ENCODE measurements at regions not wholly inside any gene's neighbourhood (a gene's known extent, or its start where the extent isn't known, plus 50 kb on each side); places are given as distances from the start of the nearest gene placed in this dataset.

DNA sequence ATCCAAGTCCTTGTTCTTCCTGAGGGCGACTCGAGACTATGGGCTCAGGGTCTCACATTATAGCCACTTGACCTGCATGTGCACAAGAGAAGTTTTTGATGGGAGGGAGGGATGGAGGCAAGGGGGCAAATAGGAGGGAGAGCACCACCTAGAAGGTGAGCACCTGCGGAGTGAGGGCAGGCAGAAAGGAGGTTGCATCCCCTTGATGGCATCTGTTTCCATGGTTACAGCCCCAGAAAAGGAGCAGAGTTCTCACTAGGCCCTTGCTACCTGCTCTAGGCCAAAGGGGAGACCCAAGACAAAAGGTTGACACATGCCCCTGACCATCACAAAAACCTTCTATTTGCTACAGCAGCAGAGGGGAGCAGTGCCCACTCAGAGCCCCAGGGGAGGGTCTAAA lies 131.5 kb upstream of the SERTAD2 start:
- no peak for TF ChIP-seq CTCF (IDR thresholded peaks at IDR 0.05; ENCODE audit: extremely low read depth, insufficient read depth, missing control alignments)
- in situ Hi-C loops (cut with MboI; ENCODE audit: low pct_unique_long_range_greater_than_20kb, low sequenced_read_pairs, unreplicated experiment): no loop called here
- DNase-seq (ENCODE audit: low spot score): no peak

GRCh38 chr2:64786343-64787018 lies 132.8 kb upstream of the SERTAD2 start:
- DNase-seq (ENCODE audit: low spot score): no peak
- in situ Hi-C loops (cut with MboI; ENCODE audit: low pct_unique_long_range_greater_than_20kb, low sequenced_read_pairs, unreplicated experiment): no loop called here
- TF ChIP-seq CTCF (IDR thresholded peaks at IDR 0.05; ENCODE audit: extremely low read depth, insufficient read depth, missing control alignments): no peak

DNA sequence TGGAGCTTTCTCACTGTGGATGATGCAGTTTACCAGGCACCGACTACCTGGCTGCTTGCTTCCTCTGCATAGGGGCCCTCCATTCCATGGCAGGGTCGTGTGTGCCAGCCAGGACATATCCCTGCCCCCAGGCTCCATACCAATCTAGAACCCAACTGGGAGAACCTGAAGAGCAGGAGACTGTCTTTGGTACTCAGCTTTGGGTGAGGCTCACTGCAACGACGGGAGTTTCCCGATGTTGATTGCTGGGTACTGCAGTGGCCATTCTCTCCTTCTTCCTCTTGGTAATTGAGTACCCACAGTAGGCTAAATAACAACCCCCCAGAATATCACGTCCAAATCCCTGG lies 133.3 kb upstream of the SERTAD2 start:
- TF ChIP-seq CTCF (IDR thresholded peaks at IDR 0.05; ENCODE audit: extremely low read depth, insufficient read depth, missing control alignments): no peak
- in situ Hi-C loops (cut with MboI; ENCODE audit: low pct_unique_long_range_greater_than_20kb, low sequenced_read_pairs, unreplicated experiment): no loop called here
- no peak for DNase-seq (ENCODE audit: low spot score)

DNA sequence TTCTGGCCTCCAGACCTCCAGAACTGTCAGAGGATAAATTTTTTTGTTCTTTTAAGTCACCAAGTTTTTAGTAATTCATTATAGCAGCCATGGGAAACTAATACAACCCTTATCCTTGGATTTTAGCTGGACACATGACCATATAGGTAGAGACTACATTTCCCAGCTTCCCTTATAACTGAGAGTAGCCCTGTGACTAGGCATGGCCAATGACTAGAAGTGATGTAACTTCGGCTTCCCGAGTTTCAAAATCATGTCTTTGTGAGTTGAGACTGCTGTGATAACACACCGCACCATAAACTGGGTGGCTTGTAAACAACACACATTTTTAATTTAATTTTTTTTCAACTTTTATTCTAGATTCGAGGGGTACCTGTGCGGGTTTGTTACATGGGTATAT lies 134.0 kb upstream of the SERTAD2 start:
- DNase-seq (ENCODE audit: low spot score): no peak
- in situ Hi-C loops (cut with MboI; ENCODE audit: low pct_unique_long_range_greater_than_20kb, low sequenced_read_pairs, unreplicated experiment): no loop called here
- no peak for TF ChIP-seq CTCF (IDR thresholded peaks at IDR 0.05; ENCODE audit: extremely low read depth, insufficient read depth, missing control alignments)

GRCh38 chr2:64789466-64790320 lies 136.0 kb upstream of the SERTAD2 start:
- no peak for TF ChIP-seq CTCF (IDR thresholded peaks at IDR 0.05; ENCODE audit: extremely low read depth, insufficient read depth, missing control alignments)
- no peak for DNase-seq (ENCODE audit: low spot score)

DNA sequence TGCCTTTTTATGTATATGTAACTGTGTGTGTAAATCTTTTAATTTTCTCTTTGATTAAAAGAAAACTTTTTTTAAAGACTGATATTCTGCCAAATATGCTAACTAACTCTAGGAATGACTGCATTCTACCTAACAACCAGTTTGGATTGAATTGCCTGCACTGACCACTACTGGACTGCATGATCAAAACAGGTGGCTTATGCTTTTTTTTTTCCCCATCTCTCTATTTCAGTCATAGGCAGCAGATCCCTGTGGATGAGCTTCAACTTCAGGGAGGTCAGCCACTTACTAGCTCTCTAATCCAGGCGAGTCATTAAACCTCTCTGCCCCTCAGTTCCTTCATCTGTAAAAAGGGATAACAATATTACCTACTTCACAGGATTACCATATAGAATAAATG lies 138.6 kb upstream of the SERTAD2 start:
- DNase-seq (ENCODE audit: low spot score): no peak
- peak; percentile 19 for TF ChIP-seq CTCF (IDR thresholded peaks at IDR 0.05; ENCODE audit: extremely low read depth, insufficient read depth, missing control alignments)
- in situ Hi-C loops (cut with MboI; ENCODE audit: low pct_unique_long_range_greater_than_20kb, low sequenced_read_pairs, unreplicated experiment): no loop called here

More at GRCh38 chr2:64789466-64790320, 136.0 kb upstream of the SERTAD2 start:
- in situ Hi-C loops (cut with MboI; ENCODE audit: low pct_unique_long_range_greater_than_20kb, low sequenced_read_pairs, unreplicated experiment): no loop called here

All from GM13977 (cell line).